ENCODE measurements at regions not wholly inside any gene's neighbourhood (a gene's known extent, or its start where the extent isn't known, plus 50 kb on each side); places are given as distances from the start of the nearest gene placed in this dataset.
A peak's percentile ranks its signal among the peaks of the same experiment; 100 is the strongest.

- POLR2A ChIA-PET, result no interaction called here
Observed at GRCh38 chr2:241975593-241976284, 106.2 kb downstream of the RTP5 start.

GRCh38 chr2:241976296-241976695 is 106.8 kb downstream of the RTP5 start:
- Histone ChIP-seq H2AFZ (ENCODE audit: low read length) (no peak overlapping the region), H3K9me2 (ENCODE audit: insufficient read depth, low read length) (no peaks in the 10 kb centered on the region), H3K4me1 (ENCODE audit: insufficient read depth, low read length, poor library complexity, severe bottlenecking) (no peaks in the 10 kb centered on the region), H3K36me3 (ENCODE audit: insufficient read depth, low read length) (peaks cover 24% of the 10 kb centered on the region), H4K20me1 (ENCODE audit: insufficient read depth, low read length) (no peaks in the 10 kb centered on the region), H3K79me2 (ENCODE audit: insufficient read depth, low read depth, low read length) (no peaks in the 10 kb centered on the region), H3K27ac (ENCODE audit: low read depth, low read length, poor library complexity, severe bottlenecking) (no peak overlapping the region), H3K4me3 (ENCODE audit: low read depth, low read length, poor library complexity, severe bottlenecking) (no peak overlapping the region), H3K4me2 (ENCODE audit: low read length) (no peak overlapping the region), H3K9me3 (ENCODE audit: low read length) (no peaks in the 10 kb centered on the region)
- TF ChIP-seq CTCF (conservative IDR thresholded peaks at IDR 0.05; ENCODE audit: low read length) (no peak), EZH2phosphoT487 (IDR thresholded peaks at IDR 0.05; ENCODE audit: borderline replicate concordance, low read depth, low read length) (no peak)
- CTCF ChIA-PET (ENCODE audit: unreplicated experiment), result no interaction called here
- POLR2A ChIA-PET, result no interaction called here
- BruUV-seq (replicated peaks), result no TSS peak
- intact Hi-C loops (cut with micrococcal nuclease; ENCODE audit: unreplicated experiment), result no loop called here
- DNase-seq (ENCODE audit: low spot score), result no peak

More at GRCh38 chr2:241975593-241976284, 106.2 kb downstream of the RTP5 start:
- H3K9me3 ChIP-seq (ENCODE audit: low read length), result no peaks in the 10 kb centered on the region
- no peak overlapping the region for H2AFZ ChIP-seq (ENCODE audit: low read length)
- no TSS peak for BruUV-seq (replicated peaks)
- H3K79me2 ChIP-seq (ENCODE audit: insufficient read depth, low read depth, low read length), result no peaks in the 10 kb centered on the region
- H3K4me1 ChIP-seq (ENCODE audit: insufficient read depth, low read length, poor library complexity, severe bottlenecking), result no peaks in the 10 kb centered on the region
- CTCF ChIA-PET (ENCODE audit: unreplicated experiment), result no interaction called here
- no peak for TF ChIP-seq CTCF (conservative IDR thresholded peaks at IDR 0.05; ENCODE audit: low read length)
- TF ChIP-seq EZH2phosphoT487 (IDR thresholded peaks at IDR 0.05; ENCODE audit: borderline replicate concordance, low read depth, low read length), result no peak
- intact Hi-C loops (cut with micrococcal nuclease; ENCODE audit: unreplicated experiment), result no loop called here
- DNase-seq (ENCODE audit: low spot score), result no peak
- H3K36me3 ChIP-seq (ENCODE audit: insufficient read depth, low read length), result peaks cover 29% of the 10 kb centered on the region
- no peak overlapping the region for H3K27ac ChIP-seq (ENCODE audit: low read depth, low read length, poor library complexity, severe bottlenecking)
- H3K4me3 ChIP-seq (ENCODE audit: low read depth, low read length, poor library complexity, severe bottlenecking), result no peak overlapping the region
- no peaks in the 10 kb centered on the region for H4K20me1 ChIP-seq (ENCODE audit: insufficient read depth, low read length)
- no peaks in the 10 kb centered on the region for H3K9me2 ChIP-seq (ENCODE audit: insufficient read depth, low read length)
- no peak overlapping the region for H3K4me2 ChIP-seq (ENCODE audit: low read length)

- Histone ChIP-seq H4K20me1 (ENCODE audit: insufficient read depth, low read length) (no peaks in the 10 kb centered on the region), H3K36me3 (ENCODE audit: insufficient read depth, low read length) (peaks cover 10% of the 10 kb centered on the region), H3K79me2 (ENCODE audit: insufficient read depth, low read depth, low read length) (no peaks in the 10 kb centered on the region), H3K9me3 (ENCODE audit: low read length) (no peaks in the 10 kb centered on the region), H3K4me2 (ENCODE audit: low read length) (no peak overlapping the region), H3K4me3 (ENCODE audit: low read depth, low read length, poor library complexity, severe bottlenecking) (no peak overlapping the region), H2AFZ (ENCODE audit: low read length) (no peak overlapping the region), H3K4me1 (ENCODE audit: insufficient read depth, low read length, poor library complexity, severe bottlenecking) (no peaks in the 10 kb centered on the region), H3K27ac (ENCODE audit: low read depth, low read length, poor library complexity, severe bottlenecking) (no peak overlapping the region), H3K9me2 (ENCODE audit: insufficient read depth, low read length) (no peaks in the 10 kb centered on the region)
- POLR2A ChIA-PET, result interaction anchor here (0.5 to 1.1 kb wide), 2 partner anchors 12 to 88 kb away, joined by 3 read pairs; no protein-coding TSS in a partner anchor
- no peak for TF ChIP-seq CTCF (conservative IDR thresholded peaks at IDR 0.05; ENCODE audit: low read length)
- no peak for TF ChIP-seq EZH2phosphoT487 (IDR thresholded peaks at IDR 0.05; ENCODE audit: borderline replicate concordance, low read depth, low read length)
- CTCF ChIA-PET (ENCODE audit: unreplicated experiment), result no interaction called here
- intact Hi-C loops (cut with micrococcal nuclease; ENCODE audit: unreplicated experiment), result no loop called here
- BruUV-seq (replicated peaks), result TSS peak; percentile 35
- DNase-seq (ENCODE audit: low spot score), result no peak
Observed at GRCh38 chr2:241977557-241978300, 108.2 kb downstream of the RTP5 start.
